Trophoblast cell (in vitro differentiated cells and primary cell): ENCODE measurements at regions not wholly inside any gene's neighbourhood (a gene's known extent, or its start where the extent isn't known, plus 50 kb on each side); places are given as distances from the start of the nearest gene placed in this dataset.

Source experiments
- DNase-seq, 2 donors: peaks; one replicate each; pipeline ENCODE4 v3.0.0-alpha.2; 2016
- H2AFZ ChIP-seq: 2 replicates; pipeline ENCODE4 v1.6.1; 2013; ENCODE audit warnings: low read length, moderate library complexity, mild to moderate bottlenecking; ENCODE audit not compliant: insufficient read depth, poor library complexity
- H2AK5ac ChIP-seq: 2 replicates; pipeline ENCODE4 v1.6.1; 2013; ENCODE audit warnings: mild to moderate bottlenecking, low read length
- H2BK120ac ChIP-seq: 2 replicates; pipeline ENCODE4 v1.6.1; 2013; ENCODE audit warnings: low read length, mild to moderate bottlenecking, moderate library complexity; ENCODE audit not compliant: insufficient read depth, poor library complexity
- H2BK12ac ChIP-seq: 2 replicates; pipeline ENCODE4 v1.6.1; 2013; ENCODE audit warnings: mild to moderate bottlenecking, low read length, moderate library complexity
- H2BK5ac ChIP-seq: 2 replicates; pipeline ENCODE4 v1.6.1; 2013; ENCODE audit warnings: low read length, low read depth, moderate library complexity, mild to moderate bottlenecking; ENCODE audit not compliant: poor library complexity
- H3K14ac ChIP-seq: 2 replicates; pipeline ENCODE4 v1.6.1; 2013; ENCODE audit warnings: mild to moderate bottlenecking, low read length
- H3K18ac ChIP-seq: 2 replicates; pipeline ENCODE4 v1.6.1; 2013; ENCODE audit warnings: mild to moderate bottlenecking, low read length
- H3K23ac ChIP-seq: 2 replicates; pipeline ENCODE4 v1.6.1; 2013; ENCODE audit warnings: low read length
- H3K27ac ChIP-seq: 2 replicates; pipeline ENCODE4 v1.5.1; 2013; ENCODE audit warnings: low read depth, mild to moderate bottlenecking, inconsistent platforms, low read length, moderate library complexity
- H3K27me3 ChIP-seq: 2 replicates; pipeline ENCODE4 v1.6.1; 2013; ENCODE audit warnings: inconsistent platforms, mild to moderate bottlenecking, low read length, moderate library complexity; ENCODE audit not compliant: insufficient read depth
- H3K36me3 ChIP-seq, 2 experiments: 1 replicate in 1 of 2; 2 replicates in 1 of 2; pipeline ENCODE4 v1.6.1; 2013; ENCODE audit warnings: low read length in 2 of 2, mild to moderate bottlenecking in 2 of 2, moderate library complexity in 1 of 2; ENCODE audit not compliant: insufficient read depth in 2 of 2, control insufficient read depth in 1 of 2
- H3K4ac ChIP-seq: 2 replicates; pipeline ENCODE4 v1.6.1; 2013; ENCODE audit warnings: low read depth, mild to moderate bottlenecking, low read length, moderate library complexity
- H3K4me1 ChIP-seq, 2 experiments: 1 replicate in 1 of 2; 2 replicates in 1 of 2; pipeline ENCODE4 v1.6.1; 2013; ENCODE audit warnings: low read length in 2 of 2, mild to moderate bottlenecking in 2 of 2, moderate library complexity in 1 of 2; ENCODE audit not compliant: insufficient read depth in 2 of 2, control insufficient read depth in 1 of 2
- H3K4me2 ChIP-seq: 2 replicates; pipeline ENCODE4 v1.6.1; 2013; ENCODE audit warnings: inconsistent platforms, mild to moderate bottlenecking, low read length, moderate library complexity
- H3K4me3 ChIP-seq: 2 replicates; pipeline ENCODE4 v1.5.1; 2013; ENCODE audit warnings: mild to moderate bottlenecking, low read depth, low read length, inconsistent platforms
- H3K79me1 ChIP-seq: one replicate; pipeline ENCODE4 v1.6.1; 2013; ENCODE audit warnings: low read length
- H3K79me2 ChIP-seq: 2 replicates; pipeline ENCODE4 v1.6.1; 2013; ENCODE audit warnings: low read length, mild to moderate bottlenecking; ENCODE audit not compliant: control insufficient read depth, insufficient read depth, poor library complexity
- H3K9ac ChIP-seq: 2 replicates; pipeline ENCODE4 v1.6.1; 2013; ENCODE audit warnings: mild to moderate bottlenecking, low read length
- H3K9me3 ChIP-seq: 2 replicates; pipeline ENCODE4 v1.6.1; 2013; ENCODE audit warnings: low read depth, mild to moderate bottlenecking, control low read depth, inconsistent platforms, low read length; ENCODE audit not compliant: insufficient read depth
- H4K12ac ChIP-seq: 2 replicates; pipeline ENCODE4 v1.6.1; 2013; ENCODE audit warnings: low read depth, mild to moderate bottlenecking, low read length, moderate library complexity
- H4K8ac ChIP-seq: 2 replicates; pipeline ENCODE4 v1.6.1; 2013; ENCODE audit warnings: low read depth, mild to moderate bottlenecking, low read length, moderate library complexity
- H4K91ac ChIP-seq: one replicate; pipeline ENCODE4 v1.6.1; 2013; ENCODE audit warnings: low read depth, mild to moderate bottlenecking, low read length, moderate library complexity
- WGBS: extraction: QIAGEN DNeasy Blood & Tissue Kit; methylation state at CpG from one replicate; pipeline ENCODE4 v1.1.7; 2013; ENCODE audit warnings: missing lambda C conversion rate; ENCODE audit not compliant: insufficient read length, insufficient coverage; ENCODE audit errors: extremely low coverage; 5-methylcytosine and 5-hydroxymethylcytosine counted together

GRCh38 chr20:39342463-39342862 lies 380.3 kb downstream of the DHX35 start:
- DNase-seq, result no peak
- Histone ChIP-seq H3K36me3 (no peaks in the 10 kb centered on the region), H3K4me3 (no peak overlapping the region), H3K79me2 (no peaks in the 10 kb centered on the region), H4K8ac (no peak overlapping the region), H3K9me3 (no peaks in the 10 kb centered on the region), H3K14ac (no peak overlapping the region), H3K4me2 (no peak overlapping the region), H2AFZ (no peak overlapping the region), H3K4me1 (no peaks in the 10 kb centered on the region), H2BK12ac (no peak overlapping the region), H3K23ac (no peak overlapping the region), H3K4ac (no peak overlapping the region), H3K18ac (no peak overlapping the region), H3K9ac (no peak overlapping the region), H2BK5ac (no peak overlapping the region), H2AK5ac (no peak overlapping the region), H3K79me1 (no peaks in the 10 kb centered on the region), H3K27me3 (no peaks in the 10 kb centered on the region), H3K27ac (no peak overlapping the region), H4K12ac (no peak overlapping the region), H4K91ac (no peak overlapping the region), H2BK120ac (no peak overlapping the region)
- WGBS, result no CpG with 5 or more reads among the region's 1 CpG

- no peaks in the 10 kb centered on the region for H3K9me3 ChIP-seq
These were observed 376.6 kb downstream of the DHX35 start for GRCh38 chr20:39338469-39339376.

GRCh38 chr20:39333211-39333610 lies 371.1 kb downstream of the DHX35 start:
- Histone ChIP-seq H2BK5ac (no peak overlapping the region), H3K4me3 (no peak overlapping the region), H3K9me3 (no peaks in the 10 kb centered on the region), H4K8ac (no peak overlapping the region), H3K9ac (no peak overlapping the region), H4K12ac (no peak overlapping the region), H3K18ac (no peak overlapping the region), H3K4me2 (no peak overlapping the region), H3K79me2 (no peaks in the 10 kb centered on the region), H3K27me3 (no peaks in the 10 kb centered on the region), H4K91ac (no peak overlapping the region), H3K79me1 (no peaks in the 10 kb centered on the region), H3K4ac (no peak overlapping the region), H3K36me3 (no peaks in the 10 kb centered on the region), H3K27ac (no peak overlapping the region), H3K4me1 (no peaks in the 10 kb centered on the region), H2BK120ac (no peak overlapping the region), H2AK5ac (no peak overlapping the region), H3K23ac (no peak overlapping the region), H2AFZ (no peak overlapping the region), H2BK12ac (no peak overlapping the region), H3K14ac (no peak overlapping the region)
- no peak for DNase-seq
- no CpG with 5 or more reads among the region's 3 CpGs for WGBS

More at GRCh38 chr20:39338469-39339376, 376.6 kb downstream of the DHX35 start:
- Histone ChIP-seq H3K14ac (no peak overlapping the region), H3K27me3 (no peaks in the 10 kb centered on the region), H3K36me3 (no peaks in the 10 kb centered on the region), H3K4me1 (no peaks in the 10 kb centered on the region), H3K4me2 (no peak overlapping the region), H2BK120ac (no peak overlapping the region), H4K91ac (no peak overlapping the region), H2BK12ac (no peak overlapping the region), H3K4ac (no peak overlapping the region), H3K23ac (no peak overlapping the region), H3K79me2 (no peaks in the 10 kb centered on the region), H4K12ac (no peak overlapping the region), H3K79me1 (no peaks in the 10 kb centered on the region), H3K9ac (no peak overlapping the region), H2AK5ac (no peak overlapping the region), H3K27ac (no peak overlapping the region), H2AFZ (no peak overlapping the region), H3K4me3 (no peak overlapping the region), H4K8ac (no peak overlapping the region), H2BK5ac (no peak overlapping the region), H3K18ac (no peak overlapping the region)
- no CpG with 5 or more reads among the region's 6 CpGs for WGBS
- DNase-seq, result peak in 1 of 2 donors; percentile 7

DNA sequence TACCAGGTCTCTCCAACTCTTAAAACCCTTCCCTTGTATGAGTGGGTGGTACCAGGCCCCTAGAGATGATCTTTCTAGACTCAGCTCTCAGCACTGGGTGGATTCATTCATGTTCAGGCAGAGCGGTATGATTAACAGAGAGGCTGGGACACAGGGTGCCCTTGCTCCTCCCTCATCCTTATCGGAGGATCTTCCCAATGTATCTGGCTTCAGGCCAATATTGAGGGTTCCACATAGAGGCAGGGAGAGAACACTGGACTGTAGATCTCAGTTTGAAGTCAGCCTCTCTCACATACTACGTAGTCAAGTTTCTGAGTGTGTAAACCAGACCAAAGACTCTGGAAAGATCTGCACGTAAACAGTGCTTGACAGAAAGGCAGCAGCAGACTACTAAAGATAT lies 366.2 kb downstream of the DHX35 start:
- Histone ChIP-seq H2BK120ac (no peak overlapping the region), H4K8ac (no peak overlapping the region), H2BK12ac (no peak overlapping the region), H3K36me3 (no peaks in the 10 kb centered on the region), H4K12ac (no peak overlapping the region), H3K79me2 (no peaks in the 10 kb centered on the region), H3K23ac (no peak overlapping the region), H3K4me1 (no peaks in the 10 kb centered on the region), H3K14ac (no peak overlapping the region), H3K4me2 (no peak overlapping the region), H3K27me3 (no peaks in the 10 kb centered on the region), H3K9me3 (no peaks in the 10 kb centered on the region), H2AK5ac (no peak overlapping the region), H3K9ac (no peak overlapping the region), H4K91ac (no peak overlapping the region), H2AFZ (no peak overlapping the region), H3K18ac (no peak overlapping the region), H3K79me1 (no peaks in the 10 kb centered on the region), H3K4ac (no peak overlapping the region), H3K27ac (no peak overlapping the region), H3K4me3 (no peak overlapping the region), H2BK5ac (no peak overlapping the region)
- no CpG with 5 or more reads among the region's 4 CpGs for WGBS
- no peak for DNase-seq
